ENCODE measurements at regions not wholly inside any gene's neighbourhood (a gene's known extent, or its start where the extent isn't known, plus 50 kb on each side); places are given as distances from the start of the nearest gene placed in this dataset.
"Not testable (repeated sequence)": the region's sequence is repeated elsewhere in the genome, so short reads cannot be mapped to it uniquely, and the experiment has no call there.

DNA sequence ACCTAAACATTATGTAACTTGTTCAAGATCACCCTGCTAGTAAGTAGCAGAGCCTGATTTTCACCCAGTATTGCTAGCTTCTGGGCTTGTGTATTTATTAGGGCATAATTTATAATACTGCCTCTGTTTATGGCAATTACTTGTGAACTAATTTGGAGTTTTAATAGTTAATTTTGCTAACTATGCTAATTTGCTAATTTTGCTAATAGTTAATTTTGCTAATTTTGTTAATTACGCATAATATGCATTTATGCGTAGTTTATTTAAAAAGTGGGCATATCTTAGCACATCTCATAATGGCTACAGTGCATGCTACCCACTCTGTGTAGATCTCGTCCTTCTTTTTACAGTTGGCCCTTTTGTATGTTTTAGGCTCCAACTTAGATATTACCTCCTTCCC is 898.1 kb upstream of the EPHA5 start:
- no peak for DNase-seq (ENCODE audit: extremely low read depth, low read depth)

DNA sequence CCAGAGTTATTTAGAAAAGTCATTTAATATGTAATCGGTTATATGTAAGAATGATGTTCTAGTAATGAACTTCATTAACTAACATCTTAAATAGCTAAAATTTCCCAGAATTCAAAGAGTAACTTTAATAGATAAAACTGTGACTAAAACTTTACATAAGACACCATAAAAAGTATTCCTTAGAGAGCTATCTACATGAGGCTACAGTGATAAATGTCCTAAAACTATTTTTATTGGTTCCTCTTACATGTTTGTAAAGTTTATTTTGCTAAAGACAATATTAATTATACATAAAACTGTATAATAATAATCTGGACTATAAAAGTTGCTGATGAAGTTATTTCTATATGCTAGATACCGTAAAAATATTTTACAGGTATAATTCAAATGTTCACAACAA is 897.7 kb upstream of the EPHA5 start:
- no peak for DNase-seq (ENCODE audit: extremely low read depth, low read depth)

- no peak for DNase-seq (ENCODE audit: extremely low read depth, low read depth)
These were observed 897.3 kb upstream of the EPHA5 start for GRCh38 chr4:66567551-66567950.

DNA sequence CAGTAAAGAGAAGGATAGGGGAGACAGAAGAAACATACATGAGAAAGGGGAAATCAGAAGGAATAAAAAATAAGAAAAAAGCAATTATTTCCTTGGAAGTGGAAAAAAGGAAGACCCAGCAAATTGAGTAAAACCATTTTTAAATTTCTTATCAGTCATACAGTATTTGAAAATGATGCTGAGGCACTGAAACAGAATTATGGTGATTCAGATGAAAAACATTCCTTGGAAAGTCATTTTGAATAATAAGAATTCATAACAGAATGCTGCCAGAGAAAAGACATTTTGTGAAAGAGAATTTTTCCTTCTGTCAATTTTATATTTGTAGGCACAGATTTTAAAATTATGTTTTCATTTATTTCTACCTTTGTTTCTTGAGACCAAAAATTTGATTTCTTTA is 895.5 kb upstream of the EPHA5 start:
- no peak for DNase-seq (ENCODE audit: extremely low read depth, low read depth)

GRCh38 chr4:66564901-66565651 is 894.8 kb upstream of the EPHA5 start:
- no peak for DNase-seq (ENCODE audit: extremely low read depth, low read depth)

- no peak for DNase-seq (ENCODE audit: extremely low read depth, low read depth)
These were observed 892.1 kb upstream of the EPHA5 start for GRCh38 chr4:66562276-66562806.

GRCh38 chr4:66561465-66562053 is 891.3 kb upstream of the EPHA5 start:
- not testable (repeated sequence) for DNase-seq (ENCODE audit: extremely low read depth, low read depth)

GRCh38 chr4:66558651-66559050 is 888.4 kb upstream of the EPHA5 start:
- no peak for DNase-seq (ENCODE audit: extremely low read depth, low read depth)

DNA sequence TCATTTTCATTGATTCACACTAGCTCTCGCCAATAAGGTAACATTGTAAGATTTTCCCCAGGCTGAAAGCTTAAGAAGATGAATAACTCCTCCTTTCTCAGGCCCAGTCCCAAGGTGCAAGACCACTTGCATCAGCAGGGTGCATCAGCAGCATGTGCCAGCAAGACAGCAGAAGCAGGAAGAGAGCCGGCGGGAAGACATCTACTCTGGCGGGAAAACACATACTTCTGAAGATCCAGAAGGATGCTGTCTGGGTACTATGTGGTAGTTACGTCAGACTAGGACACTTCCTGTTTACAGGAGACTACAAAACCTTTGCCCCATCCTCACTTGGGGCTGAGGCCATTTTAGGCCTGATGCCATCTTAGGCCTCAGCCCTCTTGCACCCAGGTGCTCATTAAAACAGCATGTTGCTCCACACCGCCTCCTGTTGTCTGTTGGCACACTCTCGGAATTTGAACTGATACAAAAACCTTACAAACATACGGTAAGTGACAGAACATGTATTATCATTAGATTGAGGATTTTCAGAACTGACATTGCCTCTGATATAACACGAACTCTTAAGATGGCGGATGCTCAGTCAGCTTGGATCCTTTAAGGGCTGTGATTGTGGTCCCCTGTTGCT is 886.5 kb upstream of the EPHA5 start:
- no peak for DNase-seq (ENCODE audit: extremely low read depth, low read depth)

DNA sequence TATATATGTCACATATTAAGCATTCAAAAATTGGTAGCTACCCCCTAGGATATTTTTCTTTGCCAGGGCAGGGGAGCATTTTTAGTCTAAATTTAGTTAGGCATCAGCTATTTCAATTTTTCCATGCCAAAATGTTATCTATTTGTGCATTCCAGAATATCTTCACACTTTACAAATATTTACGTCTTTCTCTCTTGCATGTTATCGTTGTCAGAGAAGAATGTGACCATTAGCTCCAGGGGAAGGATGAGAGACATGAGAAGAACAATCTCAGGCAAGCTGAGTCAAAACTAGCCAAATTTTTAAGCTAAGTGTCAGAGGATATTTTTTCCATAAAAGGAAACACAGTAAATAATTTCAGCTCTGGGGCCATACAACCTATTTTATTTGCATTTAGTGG is 885.0 kb upstream of the EPHA5 start:
- DNase-seq (ENCODE audit: extremely low read depth, low read depth): peak; percentile 49

- no peak for DNase-seq (ENCODE audit: extremely low read depth, low read depth)
These were observed 884.5 kb upstream of the EPHA5 start for GRCh38 chr4:66554826-66555225.

GRCh38 chr4:66545301-66545700 is 875.0 kb upstream of the EPHA5 start:
- DNase-seq (ENCODE audit: extremely low read depth, low read depth): not testable (repeated sequence)

GRCh38 chr4:66544281-66544680 is 874.0 kb upstream of the EPHA5 start:
- DNase-seq (ENCODE audit: extremely low read depth, low read depth): no peak

DNA sequence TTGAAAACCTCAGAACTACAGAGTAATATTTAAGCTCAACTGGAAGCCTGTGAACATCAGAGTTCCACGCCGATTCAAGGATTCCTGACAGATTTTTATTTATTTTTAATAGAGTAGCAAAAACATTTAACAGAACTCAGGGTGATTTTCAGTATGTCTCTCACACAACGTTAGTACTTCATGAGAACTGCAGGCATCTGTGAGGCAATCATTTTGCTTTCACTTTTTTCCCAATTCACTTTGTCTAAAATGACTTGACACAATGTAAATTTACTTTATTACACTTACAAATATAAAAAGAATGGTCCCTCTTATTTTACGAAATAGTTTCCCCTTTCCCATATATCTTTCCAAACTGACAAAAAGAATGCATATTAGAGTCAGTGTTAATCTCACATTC is 869.5 kb upstream of the EPHA5 start:
- DNase-seq (ENCODE audit: extremely low read depth, low read depth): no peak

DNA sequence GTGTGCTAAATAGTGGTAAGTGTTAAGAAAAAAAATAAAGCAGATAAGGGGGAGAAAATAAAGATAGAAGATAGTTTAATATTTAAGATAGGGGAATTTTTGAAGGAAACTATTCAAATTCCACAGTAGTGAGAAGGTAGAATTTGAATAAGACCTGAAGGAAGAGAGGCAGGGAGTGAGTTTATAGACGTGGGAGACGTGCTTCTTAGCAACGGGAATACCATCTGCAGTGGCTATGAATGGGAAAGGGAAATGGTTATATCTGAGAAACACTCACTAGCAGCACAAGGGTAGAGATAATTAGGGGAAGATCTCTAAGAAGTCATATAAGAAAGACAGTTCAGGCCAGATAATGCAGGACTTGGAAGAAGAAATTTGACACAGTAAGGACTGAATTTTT is 854.5 kb upstream of the EPHA5 start:
- DNase-seq (ENCODE audit: extremely low read depth, low read depth): no peak

DNA sequence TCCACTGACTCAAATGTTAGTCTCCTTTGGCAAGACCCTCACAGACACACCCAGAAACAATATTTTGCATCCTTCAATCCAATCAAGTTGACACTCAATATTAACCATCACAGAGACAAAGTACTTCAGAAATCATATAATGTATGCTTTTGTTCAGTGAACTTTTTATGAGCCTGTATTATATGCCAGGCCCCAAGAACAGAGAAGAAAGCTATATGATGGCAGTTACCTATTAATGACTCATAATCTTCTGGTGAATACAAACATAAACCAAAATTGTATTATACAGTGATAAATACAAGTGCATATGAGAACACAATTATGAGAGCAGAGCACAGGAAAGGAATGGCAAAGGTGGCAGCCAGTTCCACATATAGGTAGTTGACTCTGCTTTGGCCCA is 852.0 kb upstream of the EPHA5 start:
- no peak for DNase-seq (ENCODE audit: extremely low read depth, low read depth)

DNA sequence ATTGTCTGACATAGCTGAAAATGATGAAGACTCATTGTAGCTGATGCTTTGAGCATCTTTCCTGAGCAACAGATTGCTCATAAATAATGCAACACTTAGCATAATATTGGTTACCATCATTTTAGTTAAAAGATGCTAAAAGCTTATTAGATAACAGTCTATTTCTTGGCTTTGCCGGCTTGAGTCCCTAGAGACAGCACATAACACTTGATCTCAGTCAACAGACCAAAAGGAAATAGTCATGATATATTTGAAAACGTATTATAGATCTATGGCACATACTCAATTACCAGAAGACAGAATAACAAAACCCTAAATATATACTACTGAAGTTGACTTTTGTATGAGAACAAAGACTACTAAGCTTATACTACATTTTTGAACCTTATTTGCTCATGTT is 846.7 kb upstream of the EPHA5 start:
- DNase-seq (ENCODE audit: extremely low read depth, low read depth): no peak

DNA sequence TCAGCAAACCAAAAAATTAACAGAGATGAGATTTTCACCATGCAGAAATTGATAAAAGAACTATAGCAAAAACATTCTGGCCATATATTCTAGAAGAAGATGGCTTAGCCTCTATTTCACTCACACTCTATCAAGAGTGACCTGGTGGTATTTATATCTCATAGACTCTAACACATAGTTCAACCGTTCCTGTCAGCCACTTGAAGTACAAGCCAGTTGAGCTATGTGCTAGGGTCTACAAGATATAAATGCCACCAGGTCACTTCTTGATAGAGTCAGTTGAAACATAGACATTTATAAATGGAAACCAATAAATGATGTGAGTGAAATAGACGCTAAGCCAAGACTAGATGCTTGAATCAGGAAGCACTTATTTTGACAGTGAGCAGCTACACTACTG is 836.7 kb upstream of the EPHA5 start:
- no peak for DNase-seq (ENCODE audit: extremely low read depth, low read depth)

DNA sequence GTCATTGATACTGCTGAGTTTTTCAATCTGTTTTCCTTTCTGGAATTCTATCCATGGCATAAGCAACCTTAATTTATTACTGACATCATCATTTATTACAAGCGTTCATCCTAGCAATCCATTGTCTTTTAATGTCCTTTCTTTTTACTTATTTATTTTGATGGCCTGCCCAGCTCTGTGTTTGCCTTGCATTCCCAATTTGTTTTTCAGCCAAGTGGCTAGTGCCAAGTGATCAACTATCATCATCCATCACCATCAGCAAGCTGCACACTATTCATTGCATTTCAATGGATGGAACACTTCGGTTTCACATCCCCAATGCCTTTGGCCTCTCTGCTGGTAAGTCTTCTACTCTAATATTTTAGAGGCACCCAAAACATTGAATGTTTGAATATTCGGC is 831.7 kb upstream of the EPHA5 start:
- DNase-seq (ENCODE audit: extremely low read depth, low read depth): no peak

- DNase-seq (ENCODE audit: extremely low read depth, low read depth): no peak
These were observed 820.4 kb upstream of the EPHA5 start for GRCh38 chr4:66490729-66491128.

DNA sequence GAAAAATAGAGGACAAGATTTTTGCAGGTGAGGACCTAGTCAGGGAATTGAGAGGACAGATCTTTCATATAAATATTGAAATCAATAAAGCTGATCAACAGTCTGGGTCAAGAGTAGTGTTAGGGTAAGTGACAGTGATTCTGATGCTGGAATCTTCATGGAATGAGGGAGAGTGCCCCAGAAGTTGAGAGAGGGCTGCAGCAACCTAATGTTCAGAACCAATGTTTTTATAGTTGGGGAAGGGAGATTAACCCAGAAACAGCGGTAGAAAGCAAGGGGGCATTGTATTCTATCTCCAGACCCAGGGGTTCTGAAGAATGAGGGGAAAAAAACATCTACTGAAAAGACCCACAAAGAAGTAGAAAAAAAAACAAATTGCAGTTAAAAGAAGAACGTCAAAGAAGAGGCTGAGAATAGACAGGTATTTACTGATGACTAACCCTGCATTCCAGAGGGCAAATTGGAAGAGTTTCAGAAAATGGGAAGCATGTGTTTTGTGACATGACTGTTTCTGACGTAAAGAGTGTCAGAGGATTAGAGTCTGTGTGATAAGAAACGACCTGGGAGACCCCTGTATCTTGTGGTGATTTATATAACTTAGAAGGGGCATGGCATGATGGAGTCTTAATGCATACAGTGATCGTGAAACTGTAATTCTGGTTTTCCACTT is 819.6 kb upstream of the EPHA5 start:
- peak; percentile 18 for DNase-seq (ENCODE audit: extremely low read depth, low read depth)

All from NCI-H460 (cell line).